ENCODE measurements at regions not wholly inside any gene's neighbourhood (a gene's known extent, or its start where the extent isn't known, plus 50 kb on each side); places are given as distances from the start of the nearest gene placed in this dataset.

DNA sequence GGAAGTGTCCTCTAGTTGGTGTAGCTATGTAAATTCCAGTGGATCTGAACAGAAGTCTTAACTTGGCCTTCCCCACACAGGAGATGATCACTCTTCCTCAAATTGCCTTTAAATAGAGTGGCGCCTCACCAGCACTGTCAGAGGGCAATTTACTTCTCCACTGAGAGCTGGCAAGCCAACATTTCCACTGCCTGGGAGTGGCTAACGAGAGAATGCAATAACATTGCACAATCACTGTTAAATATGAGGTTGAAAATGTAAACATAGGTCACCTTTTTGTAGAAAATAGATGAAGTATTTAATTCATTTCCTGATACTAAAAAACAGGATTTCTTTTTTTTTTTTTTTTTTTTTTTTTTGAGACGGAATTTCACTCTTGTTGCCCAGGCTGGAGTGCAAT lies 55.4 kb upstream of the UBL3 start:
- TF ChIP-seq CTCF (IDR thresholded peaks at IDR 0.05 in 4 of 5, conservative IDR thresholded peaks at IDR 0.05 in 1 of 5), result no peak
- TF ChIP-seq POLR2A (IDR thresholded peaks at IDR 0.05), result no peak

Data from gastrocnemius medialis (tissue), 4 donors.